GM21786 (cell line): ENCODE measurements at regions not wholly inside any gene's neighbourhood (a gene's known extent, or its start where the extent isn't known, plus 50 kb on each side); places are given as distances from the start of the nearest gene placed in this dataset.

Experiments used
- ATAC-seq: cut with Tn5 transposase; IDR thresholded peaks from one replicate; pipeline ENCODE4 v1.9.1; 2021; ENCODE audit not compliant: unreplicated experiment

- no peak for ATAC-seq
Observed at GRCh38 chr4:145427991-145428390, 53.7 kb upstream of the SMAD1 start.

DNA sequence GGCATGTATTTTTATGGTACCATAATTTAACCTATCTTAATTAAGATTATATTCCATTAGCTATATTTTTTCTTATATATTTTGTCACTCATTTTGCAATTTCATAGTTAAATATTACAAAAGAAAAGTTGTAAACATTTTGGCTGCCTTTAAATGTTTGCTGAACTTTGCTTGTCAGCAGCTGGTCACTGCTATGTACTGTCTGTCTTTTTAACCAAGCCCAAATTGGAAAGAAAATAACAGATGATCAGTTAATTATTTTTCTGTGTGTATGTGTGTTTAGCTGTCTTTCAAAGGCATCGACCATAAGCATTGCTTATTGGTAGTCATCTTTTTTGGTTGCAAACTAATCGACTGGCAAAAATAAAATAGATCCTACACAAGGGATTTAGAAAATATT is 54.4 kb upstream of the SMAD1 start:
- ATAC-seq: no peak

DNA sequence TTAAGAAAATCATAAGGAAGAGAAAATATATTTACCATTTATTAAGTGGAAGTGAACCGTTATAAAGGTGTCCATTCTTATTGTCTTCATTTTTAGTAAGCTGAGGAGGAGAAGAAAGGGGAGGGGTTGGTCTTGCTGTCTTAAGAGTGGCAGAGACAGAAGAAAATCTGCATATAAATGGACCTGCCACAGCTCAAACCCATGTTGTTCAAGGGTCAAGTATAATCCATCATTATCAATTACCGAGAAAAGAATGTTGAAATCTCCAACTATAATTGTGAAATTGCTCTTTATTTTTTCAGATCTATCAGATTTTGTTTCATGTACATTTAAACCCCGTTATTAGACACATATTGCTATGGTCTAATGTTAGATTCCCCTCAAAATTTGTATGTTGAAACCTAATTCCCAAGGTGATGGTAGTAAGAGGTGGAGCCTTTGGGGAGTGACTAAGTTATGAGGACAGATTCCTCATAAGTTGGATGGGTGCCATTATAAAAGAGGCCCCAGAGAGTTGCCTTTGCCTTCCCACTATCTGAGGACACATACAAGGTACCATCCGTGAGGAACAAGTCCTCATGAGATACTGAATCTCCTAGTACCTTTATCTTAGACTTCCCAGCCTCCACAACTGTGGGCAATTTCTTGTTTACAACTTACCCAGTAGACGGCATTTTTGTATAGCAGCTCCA is 58.5 kb upstream of the SMAD1 start:
- no peak for ATAC-seq

- no peak for ATAC-seq
Observed at GRCh38 chr4:145420595-145421214, 60.9 kb upstream of the SMAD1 start.

DNA sequence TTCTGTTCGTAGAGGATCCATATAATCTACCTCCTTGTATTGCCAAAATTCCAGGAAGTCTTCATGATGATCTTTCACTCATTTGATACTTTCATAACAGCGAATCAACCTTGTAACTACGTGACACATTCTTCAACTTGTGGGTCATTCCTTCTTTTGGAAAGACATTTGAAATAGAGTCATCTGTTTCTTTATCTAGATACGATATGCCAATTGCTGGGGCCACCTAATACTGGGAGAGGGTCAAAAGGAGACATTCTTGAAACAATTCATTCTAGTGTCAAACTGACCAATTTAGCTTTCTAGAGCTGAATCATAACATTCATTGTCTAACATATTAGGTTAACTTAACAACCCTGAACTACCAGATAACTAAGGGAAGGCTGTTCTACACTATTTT is 62.9 kb upstream of the SMAD1 start:
- no peak for ATAC-seq

GRCh38 chr4:145417348-145418130 is 64.1 kb upstream of the SMAD1 start:
- no peak for ATAC-seq

DNA sequence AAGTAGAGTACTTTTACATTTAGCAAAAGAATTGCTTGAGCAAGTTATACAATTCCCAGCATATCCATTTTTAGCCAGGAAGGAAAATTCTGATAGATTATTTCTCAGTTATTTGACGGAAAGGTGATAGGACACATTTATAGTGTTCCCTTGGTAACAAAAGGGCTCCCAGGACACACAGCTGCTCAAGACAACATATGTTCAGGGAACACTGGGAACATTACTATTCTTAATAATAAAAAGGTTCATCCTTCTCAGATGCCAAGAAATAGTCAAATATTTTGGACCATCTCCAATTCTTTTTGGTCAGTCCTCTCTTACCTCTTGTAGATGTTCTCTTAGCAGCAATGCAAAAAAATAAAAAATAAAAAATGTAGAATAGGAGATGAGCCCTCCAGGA is 66.8 kb upstream of the SMAD1 start:
- no peak for ATAC-seq

DNA sequence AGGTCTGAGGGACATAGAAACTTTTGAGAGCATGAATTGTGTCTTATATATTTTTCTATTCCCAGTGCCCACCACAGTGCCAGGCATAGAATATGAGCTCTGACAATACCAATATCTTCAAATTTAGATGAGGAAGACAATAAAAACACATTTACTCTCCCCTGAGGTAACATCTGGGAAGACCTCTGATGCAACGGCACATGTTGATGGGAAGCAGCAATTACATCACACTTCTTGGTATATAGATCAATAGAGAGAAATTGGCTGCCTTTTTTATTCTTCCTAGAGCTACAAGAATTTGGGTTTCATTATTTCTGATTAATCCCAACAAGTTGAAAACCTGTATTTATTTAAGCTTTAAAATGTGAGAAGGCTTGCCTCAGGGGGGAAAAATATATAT is 67.4 kb upstream of the SMAD1 start:
- no peak for ATAC-seq

DNA sequence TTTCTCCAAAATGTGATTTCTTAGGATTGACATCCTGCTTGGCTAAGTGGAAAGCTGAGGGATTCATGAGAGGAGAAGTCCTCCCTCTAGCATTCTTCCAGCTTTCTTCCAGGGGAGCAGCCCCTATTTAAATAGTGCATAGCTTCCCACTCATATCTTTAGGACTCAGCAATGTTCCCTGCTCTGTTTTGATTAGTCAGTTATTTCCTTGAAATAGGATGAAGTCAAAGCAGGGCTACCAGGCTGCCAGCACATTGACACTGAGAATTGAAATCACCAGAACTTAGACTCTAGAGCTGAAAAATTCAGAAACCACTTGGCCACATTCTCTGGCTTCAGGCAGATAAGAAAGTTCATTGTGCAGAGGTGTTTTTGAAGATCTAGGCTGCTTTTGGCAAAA is 74.7 kb upstream of the SMAD1 start:
- no peak for ATAC-seq

DNA sequence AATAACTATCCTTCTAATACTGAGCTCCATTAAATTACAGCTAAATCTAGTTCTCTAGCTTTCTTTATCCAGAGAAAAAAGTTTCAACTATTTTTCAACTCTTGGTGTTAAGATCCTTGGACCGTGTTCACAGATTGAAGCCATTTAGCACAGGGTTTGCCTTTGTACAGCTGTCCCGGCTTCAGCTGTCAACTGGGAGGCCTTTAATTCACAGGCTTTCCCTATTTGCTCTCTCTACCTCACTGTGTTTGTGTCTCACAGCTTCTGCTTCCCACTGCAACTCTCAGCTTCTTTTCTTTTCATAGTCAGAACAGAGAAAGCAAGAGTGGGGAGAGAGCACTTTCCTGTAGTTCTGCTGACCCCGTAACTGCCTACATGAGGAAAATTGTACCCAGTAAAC is 76.9 kb upstream of the SMAD1 start:
- ATAC-seq: no peak

DNA sequence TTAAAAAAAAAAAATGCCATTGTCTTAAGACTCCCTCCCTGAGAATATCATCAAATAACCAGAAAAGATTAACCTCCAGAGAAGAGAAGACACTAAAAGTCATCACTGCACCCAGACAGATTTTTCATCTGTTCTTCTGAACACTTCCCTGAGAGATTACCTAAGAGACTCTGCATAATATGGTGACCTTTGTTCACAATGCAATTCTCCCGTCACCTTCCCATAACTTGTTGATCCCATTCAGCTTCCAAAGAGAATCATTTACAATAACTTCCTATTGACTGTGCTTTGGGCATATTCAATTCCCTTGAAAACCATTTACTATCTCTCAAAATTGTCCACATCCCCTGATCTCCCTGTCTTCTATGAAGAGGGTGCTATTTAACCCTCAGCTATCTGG is 85.1 kb upstream of the SMAD1 start:
- ATAC-seq: no peak

DNA sequence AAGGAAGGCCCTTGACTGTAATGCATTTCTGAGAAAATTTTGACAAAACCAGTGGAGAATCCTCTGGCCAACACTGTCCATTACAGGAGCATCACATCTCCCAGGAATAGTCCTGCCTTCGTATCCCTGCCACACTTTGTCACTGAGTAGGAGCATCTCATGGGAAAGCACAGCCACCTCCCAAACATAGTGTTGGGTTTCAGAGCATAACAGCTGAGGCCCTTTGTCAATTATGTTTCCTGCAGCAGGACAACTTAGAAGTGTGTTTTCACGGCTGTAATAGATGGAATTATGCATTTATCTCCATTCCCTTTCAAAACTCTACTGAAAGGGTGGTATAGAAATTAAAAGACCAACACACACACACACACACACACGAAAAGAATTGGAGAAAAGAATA is 91.1 kb upstream of the SMAD1 start:
- no peak for ATAC-seq

DNA sequence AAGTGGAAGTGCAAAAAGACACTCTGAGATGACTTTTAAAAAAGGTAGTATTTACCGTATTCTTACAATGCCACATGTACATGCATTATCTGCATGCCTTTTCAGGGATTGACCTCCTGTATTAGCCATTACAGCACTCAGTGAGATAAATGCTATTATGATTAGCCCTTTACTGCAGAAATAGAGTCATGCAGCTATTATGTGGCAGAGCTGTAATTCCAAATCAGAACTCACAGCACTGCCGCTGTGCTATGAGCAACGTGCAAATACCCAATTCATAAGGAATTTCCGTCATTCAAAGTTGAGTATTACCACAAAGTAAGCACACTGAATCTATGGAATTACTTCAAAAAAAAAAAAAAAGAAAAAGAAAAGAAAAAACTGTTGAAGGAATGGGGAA is 92.1 kb upstream of the SMAD1 start:
- no peak for ATAC-seq

- ATAC-seq: no peak
Observed at GRCh38 chr4:145388043-145388442, 93.6 kb upstream of the SMAD1 start.

GRCh38 chr4:145387079-145387478 is 94.6 kb upstream of the SMAD1 start:
- ATAC-seq: no peak

GRCh38 chr4:145381163-145381562 is 100.5 kb upstream of the SMAD1 start:
- ATAC-seq: no peak

DNA sequence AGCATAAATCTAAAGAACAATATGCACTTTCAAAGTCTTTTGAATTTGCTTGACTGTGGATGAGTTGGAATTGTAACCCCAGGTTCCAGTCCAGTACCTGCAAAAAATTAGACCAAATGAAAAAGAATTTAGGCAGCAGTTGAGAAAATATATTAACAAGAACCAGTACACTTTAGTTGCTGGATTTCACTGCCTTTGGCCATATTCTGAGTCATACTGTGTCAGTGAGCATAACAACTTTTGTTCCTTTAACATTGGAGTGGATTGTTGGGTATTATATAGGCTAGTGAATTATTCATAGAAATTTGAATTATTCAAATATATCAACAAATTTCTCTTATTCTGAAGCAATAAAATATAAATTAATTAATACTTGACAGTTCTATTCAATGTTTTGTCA is 101.5 kb upstream of the SMAD1 start:
- no peak for ATAC-seq

GRCh38 chr4:145375416-145375815 is 106.2 kb upstream of the SMAD1 start:
- ATAC-seq: no peak

DNA sequence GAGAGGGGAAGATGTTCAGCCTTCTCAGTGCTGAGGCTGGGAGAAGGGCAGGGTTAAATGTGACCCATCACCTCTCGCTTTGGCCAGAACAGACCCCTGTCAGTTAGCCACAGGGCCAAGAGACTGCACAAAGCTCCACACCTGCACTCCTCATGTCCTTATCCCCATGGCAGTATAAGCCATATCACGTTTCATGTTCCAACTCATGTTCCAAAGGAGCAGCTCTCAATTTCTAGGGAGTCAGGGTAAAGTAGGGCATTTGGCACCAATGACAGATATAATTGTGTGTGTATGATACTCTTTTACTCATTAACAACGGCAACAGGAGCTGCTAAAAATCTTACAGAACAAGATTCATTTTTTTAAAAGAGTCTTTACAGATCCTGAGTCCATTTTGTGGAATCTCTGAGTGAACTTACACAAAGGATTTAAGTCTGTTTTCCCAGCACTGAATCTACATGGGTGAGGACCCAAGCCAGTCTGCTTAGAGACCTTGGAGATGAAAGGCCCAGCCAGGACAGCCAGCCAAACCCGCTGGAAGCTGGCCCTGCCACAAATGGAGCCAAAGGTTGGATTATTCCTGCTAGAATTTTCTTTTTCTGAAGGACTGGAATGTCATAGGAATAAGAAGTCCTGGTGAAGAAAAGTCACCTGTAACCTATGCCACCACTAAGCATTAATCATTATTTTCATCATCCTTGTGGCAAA is 129.1 kb upstream of the SMAD1 start:
- ATAC-seq: no peak

DNA sequence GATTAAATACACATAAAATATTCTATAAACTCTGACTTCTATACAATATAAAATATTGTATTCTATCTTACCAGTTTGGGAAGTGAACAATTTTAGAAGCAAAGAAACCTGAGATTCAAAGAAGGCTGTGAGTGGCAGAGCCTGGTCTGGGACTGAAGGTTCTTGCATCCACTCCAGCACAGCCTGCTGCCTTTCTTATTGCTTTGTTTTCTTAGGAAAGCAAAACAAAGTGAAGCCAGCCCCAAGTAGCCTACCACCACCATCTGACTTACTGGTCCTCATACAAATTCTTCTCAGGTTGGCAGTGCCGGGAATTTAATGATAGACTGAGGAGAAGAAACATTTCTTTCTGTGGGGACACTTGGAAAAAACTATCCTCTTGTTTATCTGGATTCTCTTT is 129.7 kb upstream of the SMAD1 start:
- ATAC-seq: no peak

DNA sequence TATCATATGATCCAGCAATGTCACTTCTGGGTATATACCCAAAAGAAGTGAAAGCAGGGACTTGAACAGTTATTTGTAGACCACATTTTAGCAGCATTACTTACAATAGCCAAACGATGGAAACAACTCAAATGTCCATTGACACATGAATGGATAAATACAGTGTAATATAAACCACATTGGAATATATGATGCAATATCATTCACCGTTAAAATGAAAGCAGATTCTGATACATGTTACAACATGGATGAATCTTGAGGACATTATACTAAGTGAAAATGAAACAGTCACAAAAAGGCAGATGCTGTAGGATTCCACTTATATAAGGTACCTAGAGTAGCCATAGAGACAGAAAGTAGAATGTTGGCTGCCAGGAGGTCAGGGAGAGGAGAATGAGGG is 130.5 kb upstream of the SMAD1 start:
- ATAC-seq: no peak

GRCh38 chr4:145348291-145348690 is 133.4 kb upstream of the SMAD1 start:
- ATAC-seq: no peak
